Fibroblast of skin of right quadriceps (primary cell): ENCODE measurements at regions not wholly inside any gene's neighbourhood (a gene's known extent, or its start where the extent isn't known, plus 50 kb on each side); places are given as distances from the start of the nearest gene placed in this dataset.

Source experiments
- DNase-seq: peaks from one replicate; pipeline ENCODE4 v3.0.0-alpha.2; 2013

DNA sequence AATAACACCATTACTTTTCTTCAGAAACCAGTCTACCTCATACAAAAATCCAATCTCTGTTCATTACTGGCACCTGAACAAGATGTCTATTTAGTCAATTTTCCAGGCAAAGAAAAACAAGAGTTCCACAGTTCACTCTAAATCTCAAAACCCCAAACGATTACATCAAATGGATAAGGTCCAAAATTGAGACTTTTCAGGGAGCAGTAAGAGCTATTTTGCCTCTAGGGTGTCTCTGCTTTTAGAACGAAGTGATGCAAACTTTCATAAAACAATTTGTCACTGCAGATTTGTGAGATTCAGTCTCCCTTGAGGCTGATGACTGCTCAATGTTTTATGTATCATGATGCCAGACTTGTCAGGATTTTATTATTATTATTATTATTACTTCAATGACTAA lies 937.0 kb upstream of the PHF14 start:
- no peak for DNase-seq

DNA sequence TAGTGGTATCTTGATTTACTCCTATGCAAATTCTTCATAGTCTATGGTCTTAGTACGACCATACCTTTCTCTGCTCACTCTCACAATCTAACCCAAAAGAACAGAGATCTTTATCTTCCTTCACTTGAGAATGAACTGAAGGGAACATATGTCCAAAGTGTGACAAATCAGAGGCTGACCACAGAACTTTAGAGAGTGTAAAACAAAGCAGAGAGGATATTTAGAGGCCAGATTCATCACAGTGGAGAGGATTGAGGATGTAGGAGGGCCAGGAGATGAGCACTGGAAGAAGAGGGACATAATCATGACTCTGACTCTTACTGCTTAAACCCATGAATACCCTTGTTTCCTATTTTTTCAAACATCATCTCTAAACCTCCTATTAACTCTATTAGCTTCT lies 935.3 kb upstream of the PHF14 start:
- no peak for DNase-seq

GRCh38 chr7:10040674-10041073 lies 933.0 kb upstream of the PHF14 start:
- no peak for DNase-seq

- DNase-seq: no peak
Observed at GRCh38 chr7:10070899-10071298, 902.8 kb upstream of the PHF14 start.

GRCh38 chr7:10075866-10076265 lies 897.8 kb upstream of the PHF14 start:
- DNase-seq: no peak

DNA sequence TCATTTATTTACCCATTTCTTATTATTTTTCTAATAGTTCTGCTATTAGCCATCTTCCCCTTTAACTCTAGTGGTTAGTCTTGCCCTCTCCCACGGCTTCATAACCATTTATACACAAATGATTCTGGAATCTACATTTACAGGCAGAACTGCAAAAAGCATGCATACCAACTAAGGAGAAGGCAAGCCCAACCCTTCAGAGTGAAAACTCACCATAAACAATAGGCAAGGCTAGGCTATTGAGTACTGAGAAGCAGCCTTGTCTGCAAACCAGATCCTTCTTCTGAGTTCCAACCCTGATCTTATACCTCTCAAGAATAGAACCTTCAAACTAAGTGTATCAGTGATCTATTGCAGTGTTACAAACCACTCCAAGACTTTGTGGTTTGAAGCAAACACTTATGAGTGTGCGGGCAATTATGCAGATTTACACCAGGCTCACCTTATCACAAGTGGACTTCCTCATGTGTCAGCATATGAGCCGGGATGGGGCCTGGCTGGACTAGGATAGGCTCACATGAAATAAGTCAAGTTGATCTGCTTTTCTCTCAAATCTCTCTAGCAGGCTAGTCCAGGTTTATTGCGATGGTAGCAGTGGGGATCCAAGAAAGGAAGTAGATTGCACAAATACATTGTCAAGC lies 896.9 kb upstream of the PHF14 start:
- DNase-seq: no peak

- DNase-seq: no peak
Observed at GRCh38 chr7:10079572-10079971, 894.1 kb upstream of the PHF14 start.

DNA sequence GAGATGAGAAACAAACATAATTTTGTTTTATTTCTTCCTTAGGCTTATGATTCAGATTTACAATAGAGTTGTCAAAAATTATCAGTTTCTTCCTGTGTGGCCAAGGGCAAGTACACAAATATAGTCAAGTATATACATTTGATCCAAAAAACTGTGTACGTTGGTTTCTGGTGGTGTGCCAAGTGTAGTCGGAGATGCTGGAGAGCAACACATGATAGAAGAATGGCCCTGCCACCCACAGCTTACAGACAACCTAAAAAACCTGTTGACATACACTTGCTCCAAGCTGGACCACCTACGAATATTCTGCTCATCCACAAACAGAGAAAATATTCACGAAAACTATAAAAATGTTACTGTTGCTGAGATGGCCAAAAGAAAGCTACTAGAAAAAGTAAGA lies 890.8 kb upstream of the PHF14 start:
- no peak for DNase-seq

DNA sequence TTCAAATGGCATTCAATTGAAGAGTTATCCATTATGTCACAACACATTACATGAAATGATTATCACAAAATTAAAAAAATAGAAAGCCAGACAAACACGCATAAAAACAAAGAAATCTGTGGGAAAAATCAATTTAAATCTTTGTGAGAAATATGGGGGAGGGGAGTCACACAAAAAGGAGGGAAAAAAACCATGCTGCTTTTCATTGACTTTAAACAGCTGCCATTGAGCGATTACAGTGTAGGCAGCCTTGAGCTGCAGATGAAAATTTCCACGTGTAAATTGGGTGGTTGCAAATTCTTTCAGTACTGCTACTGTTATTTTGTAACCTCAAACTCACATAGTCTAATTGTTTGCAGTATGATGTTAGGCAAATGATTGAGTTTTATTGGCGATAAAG lies 889.9 kb upstream of the PHF14 start:
- DNase-seq: no peak

DNA sequence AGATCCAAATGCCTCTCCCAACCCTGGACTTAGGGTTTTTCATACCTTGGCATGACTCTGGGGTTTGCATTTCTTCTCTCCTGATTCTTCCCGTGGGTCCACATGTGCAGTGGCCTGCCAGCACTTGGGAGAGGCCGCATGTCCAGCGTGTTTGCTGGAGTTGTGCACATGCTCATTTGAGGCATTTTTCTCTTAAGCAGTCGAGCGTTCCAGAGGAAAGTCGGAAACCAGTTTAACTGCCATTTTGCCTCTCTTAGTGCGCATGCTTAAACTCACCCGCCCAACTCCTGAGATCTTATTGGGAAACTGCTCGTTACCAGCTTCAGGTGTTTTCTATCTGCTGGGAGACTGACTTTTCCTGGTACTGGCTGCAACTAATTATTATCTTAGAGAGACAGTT lies 888.4 kb upstream of the PHF14 start:
- no peak for DNase-seq

DNA sequence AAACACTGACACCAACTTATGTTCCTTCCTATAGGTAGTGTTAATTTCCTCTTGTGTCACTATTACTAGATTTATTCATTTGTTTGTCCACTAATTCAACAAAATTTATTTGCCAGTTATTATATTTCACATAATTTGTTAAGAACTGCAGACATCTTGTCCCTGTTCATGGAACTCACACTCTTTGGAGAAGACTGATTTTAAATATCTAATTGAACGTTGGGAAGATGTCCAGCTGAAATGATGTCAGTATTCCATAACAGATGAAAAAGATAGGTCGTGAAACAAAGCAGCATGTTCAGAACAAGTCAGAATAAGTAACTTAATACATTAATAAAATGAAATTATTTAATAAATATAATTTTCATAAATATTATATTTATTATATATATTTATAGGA lies 873.1 kb upstream of the PHF14 start:
- DNase-seq: no peak

DNA sequence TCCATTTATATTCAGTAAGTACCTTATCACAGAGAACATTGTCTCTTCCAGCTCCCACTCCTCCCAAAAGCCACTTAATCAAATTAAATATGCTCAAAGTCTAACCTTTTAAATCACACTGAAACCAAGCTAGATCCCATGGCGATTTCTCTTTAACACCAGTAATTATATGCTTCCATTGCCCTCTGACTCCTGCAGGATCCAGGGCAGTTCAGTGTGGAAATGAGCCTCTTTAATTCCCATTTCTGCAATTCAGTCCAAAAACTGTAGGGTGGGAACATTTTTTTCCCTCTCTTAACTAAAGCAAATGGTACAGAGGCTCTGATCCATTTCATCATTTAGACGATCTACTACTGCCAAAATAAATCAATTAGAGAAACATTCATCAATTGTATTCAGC lies 872.3 kb upstream of the PHF14 start:
- no peak for DNase-seq

DNA sequence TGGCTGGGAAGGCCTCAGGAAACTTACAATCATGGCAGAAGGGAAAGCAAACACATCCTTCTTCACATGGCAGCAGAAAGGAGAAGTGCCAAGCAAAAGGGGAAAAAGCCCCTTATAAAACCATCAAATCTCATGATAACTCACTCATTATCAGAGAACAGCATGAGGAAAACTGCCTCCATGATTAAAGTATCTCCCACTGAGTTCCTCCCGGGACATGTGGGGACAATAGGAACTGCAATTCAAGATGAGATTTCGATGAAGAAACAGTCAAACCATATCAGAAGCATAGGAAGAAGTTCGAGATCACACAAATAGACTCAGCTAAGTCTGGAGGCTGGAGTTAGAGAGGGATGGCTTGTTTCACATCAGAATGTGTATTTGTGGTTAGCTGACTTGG lies 869.4 kb upstream of the PHF14 start:
- no peak for DNase-seq

GRCh38 chr7:10106609-10107008 lies 867.1 kb upstream of the PHF14 start:
- DNase-seq: no peak

- DNase-seq: no peak
Observed at GRCh38 chr7:10116511-10116910, 857.2 kb upstream of the PHF14 start.

DNA sequence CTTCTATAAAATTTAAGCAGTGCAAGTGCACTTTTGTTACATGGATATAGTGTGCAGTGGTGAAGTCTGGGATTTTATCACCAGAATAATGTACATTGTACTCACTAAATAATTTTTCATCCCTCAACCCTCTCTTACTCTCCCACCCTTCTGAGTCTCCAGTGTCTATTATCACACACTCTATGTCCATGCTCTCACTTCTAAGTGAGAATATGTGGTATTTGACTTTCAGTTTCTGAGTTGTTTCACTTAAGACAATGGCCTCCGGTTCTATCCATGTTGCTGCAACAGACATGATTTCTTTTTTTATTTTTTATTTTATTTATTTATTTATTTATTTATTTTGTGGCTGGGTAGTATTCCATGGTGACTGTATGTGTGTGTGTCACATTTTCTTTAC lies 855.9 kb upstream of the PHF14 start:
- DNase-seq: no peak

GRCh38 chr7:10120936-10121335 lies 852.7 kb upstream of the PHF14 start:
- DNase-seq: no peak

DNA sequence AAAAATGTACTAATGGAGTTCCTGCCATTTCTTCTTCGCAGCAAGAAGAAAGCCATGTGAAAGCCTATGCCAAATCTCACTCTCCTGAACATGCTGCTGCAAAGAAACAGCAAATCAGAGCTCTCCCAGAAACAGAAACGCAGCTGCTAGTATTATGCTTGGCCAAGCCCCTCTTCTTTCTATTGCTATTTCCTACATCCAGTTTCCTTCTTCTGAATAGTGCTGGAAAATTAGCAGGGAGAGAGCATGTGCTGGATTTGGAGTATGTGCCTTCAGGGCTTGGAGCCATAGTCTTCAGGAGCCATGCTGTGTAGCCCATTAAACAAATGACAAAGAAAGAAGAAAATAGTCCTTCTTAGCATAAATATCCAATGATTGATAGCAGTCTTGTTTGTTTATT lies 852.0 kb upstream of the PHF14 start:
- DNase-seq: no peak

- DNase-seq: no peak
Observed at GRCh38 chr7:10122551-10123100, 851.0 kb upstream of the PHF14 start.

- no peak for DNase-seq
Observed at GRCh38 chr7:10128748-10129147, 844.9 kb upstream of the PHF14 start.

DNA sequence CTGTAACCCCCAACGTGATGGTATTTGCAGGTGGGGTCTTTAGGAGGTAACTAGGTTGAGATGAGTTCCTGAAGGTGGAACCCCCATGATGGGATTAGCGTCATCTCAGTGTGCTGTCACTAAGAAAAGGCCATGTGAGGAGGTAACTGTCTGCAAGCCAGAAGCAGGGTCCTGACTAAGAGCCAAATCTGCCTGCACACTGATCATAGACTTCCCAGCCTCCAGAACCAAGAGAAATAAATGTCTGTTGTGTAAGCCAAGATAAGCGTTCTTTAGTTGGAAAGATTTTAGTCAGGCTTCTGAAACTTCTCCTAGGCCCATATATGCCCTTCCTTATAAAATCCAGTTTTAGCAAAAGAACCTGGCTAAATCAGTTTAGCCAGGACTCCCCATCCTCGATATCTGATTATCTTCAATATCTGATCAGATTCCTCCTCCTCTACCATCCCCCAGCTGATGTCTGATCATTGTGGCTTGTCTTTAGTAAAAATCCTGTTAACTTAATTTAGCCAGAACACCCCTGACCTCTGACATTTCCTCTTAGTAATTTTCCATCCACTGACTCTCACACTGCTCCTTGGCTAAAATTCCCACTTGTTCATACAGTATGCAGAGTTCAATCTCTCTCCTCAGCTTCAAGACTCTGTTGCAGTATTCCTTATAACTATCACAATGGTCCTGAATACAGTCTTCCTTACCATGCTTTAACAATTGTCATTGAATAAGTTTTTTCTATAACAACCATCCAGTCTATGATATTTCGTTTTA lies 835.4 kb upstream of the PHF14 start:
- no peak for DNase-seq

DNA sequence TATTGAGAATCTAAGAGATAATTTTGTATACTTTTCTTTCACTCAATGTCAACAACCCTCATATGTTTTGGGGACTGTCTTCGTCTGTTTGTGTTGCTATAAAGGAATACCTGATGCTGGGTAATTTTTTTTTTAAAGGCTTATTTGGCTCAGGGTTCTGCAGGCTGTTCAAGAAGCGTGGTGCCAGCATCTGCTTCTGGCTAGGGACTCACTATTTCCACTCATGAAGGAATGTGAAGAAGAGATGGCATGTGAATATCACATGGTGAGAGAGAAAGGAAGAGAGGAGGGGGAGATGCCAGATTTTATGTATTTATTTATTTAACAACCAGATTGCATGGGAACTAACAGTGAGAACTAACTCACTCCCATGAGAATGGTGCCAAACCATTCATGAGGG lies 827.4 kb upstream of the PHF14 start:
- DNase-seq: no peak

GRCh38 chr7:10156972-10157371 lies 816.7 kb upstream of the PHF14 start:
- no peak for DNase-seq

- no peak for DNase-seq
Observed at GRCh38 chr7:10181996-10182395, 791.7 kb upstream of the PHF14 start.

DNA sequence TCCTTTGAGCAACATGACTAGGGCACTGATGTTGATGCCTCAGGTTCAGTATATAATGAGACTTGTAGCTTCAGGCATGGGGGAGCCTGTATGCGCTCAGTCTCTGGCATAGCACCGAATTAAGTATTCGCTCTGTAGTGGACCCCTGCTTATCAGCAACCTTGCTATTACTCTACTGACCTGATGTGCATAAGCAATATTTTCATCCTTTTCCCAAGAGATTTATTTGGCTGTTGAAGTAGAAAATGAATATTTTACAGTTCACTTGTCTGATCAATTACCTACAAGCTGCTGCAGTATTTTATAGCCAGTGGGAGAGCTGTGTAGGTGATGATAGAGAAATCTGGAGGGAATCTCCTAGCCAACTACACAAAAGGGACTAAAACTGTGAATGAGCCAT lies 781.6 kb upstream of the PHF14 start:
- DNase-seq: no peak
